AG10803 (cell line): ENCODE measurements at regions not wholly inside any gene's neighbourhood (a gene's known extent, or its start where the extent isn't known, plus 50 kb on each side); places are given as distances from the start of the nearest gene placed in this dataset.

Experiments
- DNase-seq: peaks from one replicate; pipeline ENCODE4 v3.0.0; 2010; ENCODE audit warnings: low read depth
- H3K4me3 ChIP-seq: 2 replicates; pipeline ENCODE4 v1.5.1; 2011; ENCODE audit warnings: mild to moderate bottlenecking, low read length, control low read depth
- TF ChIP-seq, protein P1 (sequence below): conservative IDR thresholded peaks from 2 replicates; pipeline ENCODE4 v1.5.1; 2011; ENCODE audit warnings: mild to moderate bottlenecking, low read length, control low read depth, inconsistent platforms

DNA sequence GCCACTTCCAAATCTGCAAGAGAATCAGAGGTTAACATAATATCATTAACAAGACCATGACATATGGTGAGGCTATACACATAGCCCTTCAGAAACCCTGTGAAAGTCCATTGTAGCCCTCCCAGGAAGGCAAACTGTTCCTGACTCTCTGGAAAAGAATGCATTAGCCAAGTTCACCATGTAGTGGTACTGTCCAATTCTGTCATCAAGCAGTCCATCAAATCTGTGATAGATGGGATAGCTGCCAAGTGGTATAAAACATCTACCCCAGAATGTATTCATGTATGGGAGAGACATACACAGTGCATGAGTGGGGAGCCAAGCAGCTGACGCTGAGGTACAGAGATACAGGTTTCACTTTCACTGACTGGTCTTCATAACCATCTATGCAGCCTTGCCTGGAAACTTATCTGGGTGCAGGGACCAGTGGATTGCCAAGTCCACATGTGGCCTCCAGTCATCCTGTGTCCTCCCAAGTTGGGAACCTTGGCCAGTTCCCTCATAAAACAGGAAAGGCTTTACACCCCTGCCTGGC, 281.1 kb downstream of the MBD2 start:
- DNase-seq, result no peak
- H3K4me3 ChIP-seq, result no peak overlapping the region
- TF ChIP-seq, protein P1, sequence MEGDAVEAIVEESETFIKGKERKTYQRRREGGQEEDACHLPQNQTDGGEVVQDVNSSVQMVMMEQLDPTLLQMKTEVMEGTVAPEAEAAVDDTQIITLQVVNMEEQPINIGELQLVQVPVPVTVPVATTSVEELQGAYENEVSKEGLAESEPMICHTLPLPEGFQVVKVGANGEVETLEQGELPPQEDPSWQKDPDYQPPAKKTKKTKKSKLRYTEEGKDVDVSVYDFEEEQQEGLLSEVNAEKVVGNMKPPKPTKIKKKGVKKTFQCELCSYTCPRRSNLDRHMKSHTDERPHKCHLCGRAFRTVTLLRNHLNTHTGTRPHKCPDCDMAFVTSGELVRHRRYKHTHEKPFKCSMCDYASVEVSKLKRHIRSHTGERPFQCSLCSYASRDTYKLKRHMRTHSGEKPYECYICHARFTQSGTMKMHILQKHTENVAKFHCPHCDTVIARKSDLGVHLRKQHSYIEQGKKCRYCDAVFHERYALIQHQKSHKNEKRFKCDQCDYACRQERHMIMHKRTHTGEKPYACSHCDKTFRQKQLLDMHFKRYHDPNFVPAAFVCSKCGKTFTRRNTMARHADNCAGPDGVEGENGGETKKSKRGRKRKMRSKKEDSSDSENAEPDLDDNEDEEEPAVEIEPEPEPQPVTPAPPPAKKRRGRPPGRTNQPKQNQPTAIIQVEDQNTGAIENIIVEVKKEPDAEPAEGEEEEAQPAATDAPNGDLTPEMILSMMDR, result no peak

DNA sequence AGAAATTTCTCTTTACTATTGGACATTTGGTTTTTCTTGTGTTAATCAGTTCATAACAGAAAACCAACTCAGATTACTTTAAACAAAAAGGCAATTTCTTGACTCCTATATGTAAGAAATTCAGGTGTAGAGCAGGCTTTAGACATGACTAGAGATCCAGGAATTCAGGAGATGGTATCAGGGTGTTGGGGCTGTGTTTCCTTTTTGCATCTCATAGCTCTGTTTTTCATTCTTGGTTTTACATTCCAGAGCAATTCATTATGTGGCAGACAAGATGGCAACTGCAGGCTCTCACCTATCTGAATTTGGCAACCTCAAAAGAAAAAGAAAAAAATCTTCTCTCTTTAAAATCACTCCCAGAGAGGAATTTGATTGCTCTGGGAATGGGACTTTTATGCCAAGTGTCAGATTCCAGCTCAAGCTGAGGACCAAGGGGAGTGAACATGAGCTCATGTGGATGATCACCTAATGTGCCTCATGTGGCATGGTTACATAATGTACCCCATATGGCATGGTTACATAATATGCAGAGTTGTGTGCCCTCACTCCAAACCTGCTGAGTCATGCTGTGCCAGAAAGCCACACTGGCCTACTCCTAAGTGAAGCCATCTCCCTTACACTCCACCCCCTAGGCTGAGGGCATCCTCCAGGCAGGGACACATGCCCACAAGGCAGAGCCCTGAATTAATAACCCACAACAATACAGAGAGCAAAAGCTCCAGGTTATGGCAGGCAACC, 282.7 kb downstream of the MBD2 start:
- DNase-seq, result peak; percentile 34
- TF ChIP-seq, protein P1, result no peak
- H3K4me3 ChIP-seq, result no peak overlapping the region

DNA sequence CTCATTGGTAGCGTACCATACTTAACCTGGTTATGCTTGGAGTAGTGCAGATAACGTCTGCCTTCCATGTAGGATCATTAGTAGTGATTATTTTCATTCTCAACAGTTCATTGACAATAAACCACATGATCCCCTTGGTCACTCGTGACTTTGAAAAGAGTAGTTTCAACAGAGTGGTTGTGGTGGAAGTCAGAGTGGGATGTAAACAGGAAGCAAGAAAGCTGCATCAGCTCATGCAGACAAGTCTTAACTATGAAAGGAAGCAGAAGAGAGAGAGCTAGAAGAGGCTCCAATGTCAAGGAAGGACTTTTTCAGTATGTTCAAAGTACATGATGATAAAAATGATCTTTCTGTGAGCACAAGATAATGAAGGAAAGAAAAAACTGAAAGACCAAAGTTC, 287.4 kb downstream of the MBD2 start:
- TF ChIP-seq, protein P1, result no peak
- no peak for DNase-seq
- H3K4me3 ChIP-seq, result no peak overlapping the region

- DNase-seq, result no peak
- TF ChIP-seq, protein P1, result no peak
- H3K4me3 ChIP-seq, result no peak overlapping the region
Measured at GRCh38 chr18:53935803-53936202, 288.7 kb downstream of the MBD2 start.

GRCh38 chr18:53935399-53935798, 289.1 kb downstream of the MBD2 start:
- TF ChIP-seq, protein P1, result no peak
- no peak for DNase-seq
- no peak overlapping the region for H3K4me3 ChIP-seq

DNA sequence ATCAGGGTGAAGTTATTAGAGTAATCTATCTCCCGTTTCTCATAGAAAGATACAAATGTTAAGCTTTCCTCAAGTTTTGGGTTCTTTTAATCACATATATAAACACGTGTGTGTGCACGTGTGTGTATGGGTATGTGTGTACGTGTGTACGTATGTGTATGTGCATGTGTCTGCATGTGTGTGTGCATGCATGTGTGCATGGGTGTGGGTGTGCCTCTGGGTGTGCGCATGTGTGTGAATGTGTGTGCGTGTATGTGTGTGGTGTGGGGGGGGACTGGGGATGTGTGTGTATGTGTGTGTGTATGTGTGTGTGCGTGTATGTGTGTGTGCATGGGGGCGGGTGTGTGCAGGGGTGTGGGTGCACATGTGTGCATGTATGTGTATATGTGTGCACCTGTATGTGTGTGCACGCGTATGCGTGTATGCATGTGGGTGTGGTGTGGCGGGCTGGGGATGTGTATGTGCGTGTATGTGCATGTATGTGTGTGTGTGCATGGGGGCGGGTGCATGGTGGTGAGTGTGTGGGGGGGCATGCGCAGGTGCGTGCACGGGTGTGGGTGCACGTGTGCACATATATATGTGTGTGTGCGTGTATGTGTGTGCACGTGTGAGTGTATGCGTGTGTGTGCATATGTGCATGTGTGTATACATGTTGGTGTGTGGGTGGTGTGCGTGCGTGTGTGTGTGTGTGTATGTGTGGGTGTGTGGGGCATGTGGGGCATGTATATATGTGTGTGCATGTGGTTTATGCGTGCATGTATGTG, 304.0 kb downstream of the MBD2 start:
- no peak for DNase-seq
- no peak overlapping the region for H3K4me3 ChIP-seq
- TF ChIP-seq, protein P1, result no peak

DNA sequence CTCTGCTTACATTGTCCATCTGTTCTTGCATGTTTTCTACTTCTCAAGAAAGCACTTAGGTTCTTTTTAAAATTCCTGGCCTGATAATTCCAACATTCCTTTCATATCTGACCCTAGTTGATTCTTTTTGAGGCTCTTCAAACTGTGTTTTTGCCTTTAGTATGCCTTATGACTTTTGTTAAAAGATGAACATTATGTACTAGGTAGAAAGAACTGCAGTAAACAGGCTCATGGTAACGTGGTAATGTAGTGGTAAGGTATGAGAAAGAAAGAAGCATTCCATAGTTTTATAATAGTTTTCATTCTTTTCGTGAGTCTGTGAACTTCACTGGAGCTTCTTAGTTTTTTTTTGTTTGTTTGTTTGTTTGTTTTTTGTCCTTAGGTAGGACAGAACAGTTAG, 306.4 kb downstream of the MBD2 start:
- H3K4me3 ChIP-seq, result no peak overlapping the region
- no peak for DNase-seq
- TF ChIP-seq, protein P1, result no peak
